Small intestine (tissue), 7 donors: ENCODE measurements at regions not wholly inside any gene's neighbourhood (a gene's known extent, or its start where the extent isn't known, plus 50 kb on each side); places are given as distances from the start of the nearest gene placed in this dataset.

Experiments
- DNase-seq, 2 donors: peaks; one replicate each; pipeline versions ENCODE4 v3.0.0 to v3.0.0-alpha.2; 2013
- FAIRE-seq: peaks from 2 replicates; lab custom pipeline; 2012; peaks lifted over from hg19 to GRCh38; lab: Jason Lieb, UNC
- H3K27ac ChIP-seq, 3 donors: one replicate each; pipeline ENCODE4 v1.5.1; 2013; ENCODE audit warnings: low read length in 2 of 3, mild to moderate bottlenecking in 2 of 3, control low read depth in 1 of 3, inconsistent platforms in 1 of 3, low read depth in 1 of 3, moderate library complexity in 1 of 3
- H3K27me3 ChIP-seq, 3 donors: one replicate each; pipeline ENCODE4 v1.6.1; 2013; ENCODE audit warnings: low read length in 3 of 3, inconsistent platforms in 1 of 3; ENCODE audit not compliant: control insufficient read depth in 3 of 3, insufficient read depth in 3 of 3
- H3K36me3 ChIP-seq, 3 donors: one replicate each; pipeline ENCODE4 v1.6.1; 2013; ENCODE audit warnings: low read length in 3 of 3, inconsistent platforms in 1 of 3, low read depth in 1 of 3, mild to moderate bottlenecking in 1 of 3, moderate library complexity in 1 of 3; ENCODE audit not compliant: control insufficient read depth in 3 of 3, insufficient read depth in 2 of 3
- H3K4me1 ChIP-seq, 3 donors: one replicate each; pipeline ENCODE4 v1.6.1; 2013; ENCODE audit warnings: low read length in 2 of 3, inconsistent platforms in 1 of 3, low read depth in 1 of 3, mild to moderate bottlenecking in 1 of 3, moderate library complexity in 1 of 3; ENCODE audit not compliant: control insufficient read depth in 3 of 3, insufficient read depth in 2 of 3
- H3K4me3 ChIP-seq, 3 donors: one replicate each; pipeline ENCODE4 v1.5.1; 2013; ENCODE audit warnings: low read length in 3 of 3, control low read depth in 1 of 3, inconsistent platforms in 1 of 3, low read depth in 1 of 3, mild to moderate bottlenecking in 1 of 3, moderate library complexity in 1 of 3
- H3K9me3 ChIP-seq, 2 donors: one replicate each; pipeline ENCODE4 v1.6.1; 2013; ENCODE audit warnings: low read depth in 1 of 2, low read length in 1 of 2; ENCODE audit not compliant: control insufficient read depth in 2 of 2, insufficient read depth in 1 of 2
- WGBS, 3 donors: extraction: QIAGEN DNeasy Blood & Tissue Kit; methylation state at CpG; one replicate each; pipeline ENCODE4 v1.1.7; 2013; 5-methylcytosine and 5-hydroxymethylcytosine counted together
- donor health status: healthy with polysubstance abuse.
- donor health status: control.
- donor health status: control.
- donor health status: Bipolar disorder and iron deficiency.
- donor health status: healthy.

- FAIRE-seq (no peak), DNase-seq (no peak)
- Histone ChIP-seq H3K4me1 (no peaks in the 10 kb centered on the region), H3K9me3 (no peaks in the 10 kb centered on the region), H3K27ac (no peak overlapping the region), H3K27me3 (no peaks in the 10 kb centered on the region), H3K4me3 (no peak overlapping the region), H3K36me3 (no peaks in the 10 kb centered on the region)
- WGBS, 3 donors = 71 to 78% (median 76%) methylated on average over 2 of the region's 2 CpGs
Observed at GRCh38 chr4:176499518-176499917, 179.8 kb downstream of the SPCS3 start.

GRCh38 chr4:176500894-176501293, 181.1 kb downstream of the SPCS3 start:
- no peaks in the 10 kb centered on the region for H3K27me3 ChIP-seq
- 53 to 67% (median 56%) methylated on average over 1 of the region's 1 CpG for WGBS, 3 donors
- FAIRE-seq = no peak
- H3K9me3 ChIP-seq = no peaks in the 10 kb centered on the region
- H3K27ac ChIP-seq = no peak overlapping the region
- no peaks in the 10 kb centered on the region for H3K36me3 ChIP-seq
- no peaks in the 10 kb centered on the region for H3K4me1 ChIP-seq
- no peak for DNase-seq
- no peak overlapping the region for H3K4me3 ChIP-seq

- Histone ChIP-seq H3K27ac (no peak overlapping the region), H3K27me3 (no peaks in the 10 kb centered on the region), H3K36me3 (no peaks in the 10 kb centered on the region), H3K4me1 (no peaks in the 10 kb centered on the region), H3K4me3 (no peak overlapping the region), H3K9me3 (no peaks in the 10 kb centered on the region)
- WGBS, 3 donors = 58 to 68% (median 65%) methylated on average over 2 of the region's 2 CpGs
- DNase-seq (no peak), FAIRE-seq (no peak)
Observed at GRCh38 chr4:176504118-176504517, 184.4 kb downstream of the SPCS3 start.

- FAIRE-seq (no peak), DNase-seq (no peak)
- WGBS, 3 donors = 86 to 92% (median 89%) methylated on average over 8 of the region's 8 CpGs
- H3K27ac ChIP-seq = no peak overlapping the region
- H3K9me3 ChIP-seq = peaks cover 0 to 4% of the 10 kb centered on the region in 2 donors
- no peaks in the 10 kb centered on the region for H3K36me3 ChIP-seq
- no peak overlapping the region for H3K4me3 ChIP-seq
- no peaks in the 10 kb centered on the region for H3K4me1 ChIP-seq
- no peaks in the 10 kb centered on the region for H3K27me3 ChIP-seq
Observed at GRCh38 chr4:176507845-176508533, 188.2 kb downstream of the SPCS3 start.

GRCh38 chr4:176508780-176509331, 189.1 kb downstream of the SPCS3 start:
- H3K4me1 ChIP-seq = no peaks in the 10 kb centered on the region
- H3K27ac ChIP-seq = no peak overlapping the region
- DNase-seq (no peak), FAIRE-seq (no peak)
- H3K27me3 ChIP-seq = no peaks in the 10 kb centered on the region
- WGBS, 3 donors = 23 to 34% (median 29%) methylated on average over 4 of the region's 4 CpGs
- H3K9me3 ChIP-seq = peaks cover 0 to 4% of the 10 kb centered on the region in 2 donors
- no peak overlapping the region for H3K4me3 ChIP-seq
- no peaks in the 10 kb centered on the region for H3K36me3 ChIP-seq

- Histone ChIP-seq H3K9me3 (no peaks in the 10 kb centered on the region), H3K27ac (no peak overlapping the region), H3K27me3 (no peaks in the 10 kb centered on the region), H3K4me3 (no peak overlapping the region), H3K36me3 (no peaks in the 10 kb centered on the region), H3K4me1 (no peaks in the 10 kb centered on the region)
- FAIRE-seq (no peak), DNase-seq (no peak)
- WGBS, 3 donors = 61 to 74% (median 63%) methylated on average over 2 of the region's 2 CpGs
Observed at GRCh38 chr4:176525576-176525975, 205.8 kb downstream of the SPCS3 start.

GRCh38 chr4:176526704-176527103, 206.9 kb downstream of the SPCS3 start:
- FAIRE-seq = no peak
- H3K27me3 ChIP-seq = no peaks in the 10 kb centered on the region

GRCh38 chr4:176529574-176529973, 209.8 kb downstream of the SPCS3 start:
- no peaks in the 10 kb centered on the region for H3K36me3 ChIP-seq
- H3K27ac ChIP-seq = no peak overlapping the region
- H3K4me3 ChIP-seq = no peak overlapping the region
- no peaks in the 10 kb centered on the region for H3K27me3 ChIP-seq
- FAIRE-seq (no peak), DNase-seq (no peak)
- no peaks in the 10 kb centered on the region for H3K4me1 ChIP-seq
- H3K9me3 ChIP-seq = no peaks in the 10 kb centered on the region

More at GRCh38 chr4:176526704-176527103, 206.9 kb downstream of the SPCS3 start:
- no peak overlapping the region for H3K27ac ChIP-seq
- H3K4me1 ChIP-seq = no peaks in the 10 kb centered on the region
- H3K4me3 ChIP-seq = no peak overlapping the region
- no peak for DNase-seq
- no peaks in the 10 kb centered on the region for H3K9me3 ChIP-seq
- no peaks in the 10 kb centered on the region for H3K36me3 ChIP-seq
- WGBS, 3 donors = 37 to 48% (median 38%) methylated on average over 5 of the region's 5 CpGs

GRCh38 chr4:176533159-176533558, 213.4 kb downstream of the SPCS3 start:
- Histone ChIP-seq H3K4me3 (no peak overlapping the region), H3K9me3 (no peaks in the 10 kb centered on the region), H3K36me3 (no peaks in the 10 kb centered on the region), H3K4me1 (no peaks in the 10 kb centered on the region), H3K27ac (no peak overlapping the region), H3K27me3 (no peaks in the 10 kb centered on the region)
- DNase-seq (no peak), FAIRE-seq (no peak)
